GM12891 (cell line): ENCODE measurements at regions not wholly inside any gene's neighbourhood (a gene's known extent, or its start where the extent isn't known, plus 50 kb on each side); places are given as distances from the start of the nearest gene placed in this dataset.

Experiments used
- POLR2A ChIP-seq: IDR thresholded peaks from 2 replicates; pipeline ENCODE4 v1.6.1; 2011; ENCODE audit warnings: low read depth, low read length, control low read depth
- POLR2AphosphoS5 ChIP-seq: IDR thresholded peaks from 2 replicates; pipeline ENCODE4 v1.6.1; 2011; ENCODE audit warnings: low read depth, low read length, control low read depth

DNA sequence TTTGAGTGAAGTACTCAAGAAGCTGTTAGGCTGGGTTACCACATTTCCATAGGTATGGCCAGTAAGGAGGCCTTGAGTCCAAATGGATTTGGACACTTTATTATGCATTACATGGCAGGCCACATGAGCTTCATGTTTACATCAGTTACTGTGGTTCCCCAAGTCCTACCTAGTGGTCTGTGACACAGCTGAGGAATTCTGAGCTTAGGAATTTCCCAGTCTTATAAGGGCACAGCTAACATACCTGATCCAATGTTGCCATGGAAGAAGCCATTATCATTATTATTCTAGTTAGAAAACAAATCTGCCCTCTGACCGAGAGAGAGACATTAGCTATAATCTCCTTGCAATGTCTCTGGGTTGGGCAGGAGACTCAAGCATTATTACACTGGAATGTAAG lies 174.4 kb upstream of the NUDT10 start:
- TF ChIP-seq POLR2AphosphoS5 (no peak), POLR2A (no peak)
